Uterus (tissue), 3 donors: ENCODE measurements at regions not wholly inside any gene's neighbourhood (a gene's known extent, or its start where the extent isn't known, plus 50 kb on each side); places are given as distances from the start of the nearest gene placed in this dataset.
"Not testable (repeated sequence)": the region's sequence is repeated elsewhere in the genome, so short reads cannot be mapped to it uniquely, and the experiment has no call there.

Source experiments
- DNase-seq, 2 donors: peaks; one replicate each; pipeline ENCODE4 v3.0.0-alpha.2; 2019 to 2020
- H3K27ac ChIP-seq, 2 donors: fragments of 200-600 bp; sonication (generic); 1 replicate in 1 of 2; 2 replicates in 1 of 2; pipeline ENCODE4 v1.5.1; 2016 to 2018
- H3K27me3 ChIP-seq, 2 donors: fragments of 200-600 bp; sonication (generic); one replicate each; pipeline ENCODE4 v1.5.1; 2018 to 2019; ENCODE audit warnings: control low read depth in 1 of 2
- H3K36me3 ChIP-seq, 2 donors: fragments of 200-600 bp; sonication (generic); one replicate each; pipeline ENCODE4 v1.5.1; 2019; ENCODE audit warnings: control low read depth in 1 of 2
- H3K4me1 ChIP-seq, 2 donors: fragments of 200-600 bp; sonication (generic); one replicate each; pipeline ENCODE4 v1.5.1; 2018 to 2019; ENCODE audit warnings: control low read depth in 1 of 2
- H3K4me3 ChIP-seq, 2 donors: fragments of 200-600 bp; sonication (generic); 1 replicate in 1 of 2; 2 replicates in 1 of 2; pipeline ENCODE4 v1.5.1; 2018 to 2019; ENCODE audit warnings: mild to moderate bottlenecking in 1 of 2
- H3K9me3 ChIP-seq, 2 donors: fragments of 200-600 bp; sonication (generic); one replicate each; pipeline ENCODE4 v1.5.1; 2019; ENCODE audit warnings: control low read depth in 1 of 2
- POLR2A ChIP-seq, 2 donors: fragments of 450-650 bp; IDR thresholded peaks; one replicate each; pipeline ENCODE4 v1.6.1; 2016; ENCODE audit warnings: antibody characterized with exemption in 2 of 2, mild to moderate bottlenecking in 1 of 2, moderate library complexity in 1 of 2
- intact Hi-C: fragments of 100-400 bp; cut with DNase I; formaldehyde crosslinking; loops from one replicate; pipeline ENCODE4 v1.15.1; 2023; ENCODE audit warnings: low total_unique reads
- TF ChIP-seq, protein P1 (sequence below), 4 experiments: fragments of 200-600 bp in 2 of 4; fragments of 450-650 bp in 2 of 4; sonication (generic) in 2 of 4; IDR thresholded peaks; one replicate each; pipeline ENCODE4 v1.5.1; 2016 to 2019; ENCODE audit warnings: antibody characterized with exemption in 4 of 4, mild to moderate bottlenecking in 2 of 4, moderate library complexity in 1 of 4
- donor health status: DM: yes; HTN: yes; CAD: no.

GRCh38 chr5:21398511-21398910 lies 1410.5 kb upstream of the CDH18 start:
- TF ChIP-seq POLR2A (IDR thresholded peaks at IDR 0.05): no peak
- Histone ChIP-seq H3K4me3 (no peak overlapping the region), H3K27me3 (no peaks in the 10 kb centered on the region), H3K9me3 (no peaks in the 10 kb centered on the region), H3K27ac (no peak overlapping the region), H3K4me1 (no peaks in the 10 kb centered on the region), H3K36me3 (no peaks in the 10 kb centered on the region)
- intact Hi-C loops: no loop called here
- no peak for DNase-seq

- TF ChIP-seq, protein P1, sequence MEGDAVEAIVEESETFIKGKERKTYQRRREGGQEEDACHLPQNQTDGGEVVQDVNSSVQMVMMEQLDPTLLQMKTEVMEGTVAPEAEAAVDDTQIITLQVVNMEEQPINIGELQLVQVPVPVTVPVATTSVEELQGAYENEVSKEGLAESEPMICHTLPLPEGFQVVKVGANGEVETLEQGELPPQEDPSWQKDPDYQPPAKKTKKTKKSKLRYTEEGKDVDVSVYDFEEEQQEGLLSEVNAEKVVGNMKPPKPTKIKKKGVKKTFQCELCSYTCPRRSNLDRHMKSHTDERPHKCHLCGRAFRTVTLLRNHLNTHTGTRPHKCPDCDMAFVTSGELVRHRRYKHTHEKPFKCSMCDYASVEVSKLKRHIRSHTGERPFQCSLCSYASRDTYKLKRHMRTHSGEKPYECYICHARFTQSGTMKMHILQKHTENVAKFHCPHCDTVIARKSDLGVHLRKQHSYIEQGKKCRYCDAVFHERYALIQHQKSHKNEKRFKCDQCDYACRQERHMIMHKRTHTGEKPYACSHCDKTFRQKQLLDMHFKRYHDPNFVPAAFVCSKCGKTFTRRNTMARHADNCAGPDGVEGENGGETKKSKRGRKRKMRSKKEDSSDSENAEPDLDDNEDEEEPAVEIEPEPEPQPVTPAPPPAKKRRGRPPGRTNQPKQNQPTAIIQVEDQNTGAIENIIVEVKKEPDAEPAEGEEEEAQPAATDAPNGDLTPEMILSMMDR (IDR thresholded peaks at IDR 0.05): no peak
- TF ChIP-seq POLR2A (IDR thresholded peaks at IDR 0.05): no peak
- no peak for DNase-seq
- Histone ChIP-seq H3K27me3 (no peaks in the 10 kb centered on the region), H3K27ac (no peak overlapping the region), H3K4me3 (no peak overlapping the region), H3K36me3 (no peaks in the 10 kb centered on the region), H3K9me3 (no peaks in the 10 kb centered on the region), H3K4me1 (no peaks in the 10 kb centered on the region)
- intact Hi-C loops: no loop called here
Measured at GRCh38 chr5:21397693-21398092, 1409.7 kb upstream of the CDH18 start.

- DNase-seq: no peak
- no peaks in the 10 kb centered on the region for H3K9me3 ChIP-seq
- no peak overlapping the region for H3K4me3 ChIP-seq
- intact Hi-C loops: no loop called here
- no peaks in the 10 kb centered on the region for H3K4me1 ChIP-seq
- H3K27me3 ChIP-seq: no peaks in the 10 kb centered on the region
- TF ChIP-seq, protein P1 (IDR thresholded peaks at IDR 0.05): no peak
- no peak for TF ChIP-seq POLR2A (IDR thresholded peaks at IDR 0.05)
- H3K27ac ChIP-seq: no peak overlapping the region
- no peaks in the 10 kb centered on the region for H3K36me3 ChIP-seq
Measured at GRCh38 chr5:21391506-21391905, 1403.5 kb upstream of the CDH18 start.

DNA sequence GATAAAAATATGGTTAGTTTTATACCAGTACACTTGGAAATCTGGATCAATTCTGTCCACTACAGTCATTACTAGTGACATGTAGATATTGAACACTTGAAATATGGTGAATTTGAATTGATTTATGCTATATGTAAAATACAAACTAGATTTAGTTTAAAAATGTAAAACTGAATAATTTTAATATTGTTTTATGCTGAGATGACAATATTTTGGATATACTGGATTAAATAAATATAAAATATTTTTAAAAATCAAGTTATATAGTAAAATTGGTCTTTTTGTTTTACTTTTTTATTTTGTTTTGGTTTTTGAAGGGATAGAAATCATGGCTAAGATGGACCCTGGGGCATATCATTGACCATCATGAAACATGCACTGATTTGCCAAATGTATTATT lies 1372.8 kb upstream of the CDH18 start:
- H3K36me3 ChIP-seq, H3K4me1 ChIP-seq, H3K27me3 ChIP-seq, intact Hi-C loops, DNase-seq, H3K27ac ChIP-seq, H3K9me3 ChIP-seq, H3K4me3 ChIP-seq: not testable (repeated sequence)

DNA sequence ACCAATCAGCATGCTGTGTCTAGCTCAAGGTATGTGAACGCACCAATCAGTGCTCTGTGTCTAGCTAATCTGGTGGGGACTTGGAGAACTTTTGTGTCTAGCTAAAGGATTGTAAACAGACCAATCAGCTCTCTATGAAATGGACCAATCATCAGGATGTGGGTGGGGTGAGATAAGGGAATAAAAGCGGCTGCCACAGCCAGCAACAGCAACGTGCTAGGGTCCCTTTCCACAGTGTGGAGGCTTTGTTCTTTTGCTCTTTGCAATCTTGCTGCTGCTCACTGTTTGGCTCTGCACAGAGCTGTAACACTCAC lies 1353.9 kb upstream of the CDH18 start:
- H3K9me3 ChIP-seq, H3K36me3 ChIP-seq, H3K27ac ChIP-seq, H3K4me1 ChIP-seq, H3K27me3 ChIP-seq, DNase-seq, intact Hi-C loops, H3K4me3 ChIP-seq: not testable (repeated sequence)

- H3K27ac ChIP-seq, intact Hi-C loops, H3K4me3 ChIP-seq, DNase-seq, H3K9me3 ChIP-seq, H3K4me1 ChIP-seq, H3K27me3 ChIP-seq, H3K36me3 ChIP-seq: not testable (repeated sequence)
Measured at GRCh38 chr5:21341203-21341947, 1353.4 kb upstream of the CDH18 start.

DNA sequence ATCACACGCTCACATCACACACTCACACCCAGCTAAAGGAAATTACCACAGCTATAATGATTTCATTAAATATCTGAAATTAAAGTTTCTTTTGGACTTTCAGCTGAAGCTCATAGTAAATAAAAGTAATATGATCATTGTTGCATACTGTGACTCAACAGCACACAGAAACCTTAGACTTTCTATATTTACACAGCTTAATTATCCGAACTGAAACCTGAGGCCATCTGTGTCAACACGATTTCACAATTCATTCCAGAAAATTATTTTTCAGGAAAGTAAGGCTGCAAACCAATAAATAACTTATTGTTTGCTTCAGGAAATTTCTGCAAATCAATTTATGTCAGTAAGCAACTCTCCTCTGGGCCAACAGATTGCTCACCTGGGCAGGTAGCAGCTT lies 1352.2 kb upstream of the CDH18 start:
- H3K27ac ChIP-seq, H3K27me3 ChIP-seq, H3K4me1 ChIP-seq, H3K9me3 ChIP-seq, H3K4me3 ChIP-seq, DNase-seq, H3K36me3 ChIP-seq, intact Hi-C loops: not testable (repeated sequence)

- intact Hi-C loops, H3K9me3 ChIP-seq, H3K27ac ChIP-seq, DNase-seq, H3K36me3 ChIP-seq, H3K27me3 ChIP-seq, H3K4me1 ChIP-seq, H3K4me3 ChIP-seq: not testable (repeated sequence)
Measured at GRCh38 chr5:21336478-21336877, 1348.5 kb upstream of the CDH18 start.

GRCh38 chr5:21315376-21315775 lies 1327.4 kb upstream of the CDH18 start:
- H3K27ac ChIP-seq, H3K27me3 ChIP-seq, intact Hi-C loops, H3K36me3 ChIP-seq, H3K4me1 ChIP-seq, DNase-seq, H3K4me3 ChIP-seq, H3K9me3 ChIP-seq: not testable (repeated sequence)

GRCh38 chr5:21301205-21301604 lies 1313.2 kb upstream of the CDH18 start:
- DNase-seq, H3K4me3 ChIP-seq, intact Hi-C loops, H3K4me1 ChIP-seq, H3K36me3 ChIP-seq, H3K27me3 ChIP-seq, H3K9me3 ChIP-seq, H3K27ac ChIP-seq: not testable (repeated sequence)

GRCh38 chr5:21274361-21274760 lies 1286.4 kb upstream of the CDH18 start:
- H3K9me3 ChIP-seq, H3K4me3 ChIP-seq, H3K27ac ChIP-seq, DNase-seq, H3K4me1 ChIP-seq, H3K27me3 ChIP-seq, H3K36me3 ChIP-seq, intact Hi-C loops: not testable (repeated sequence)
